ENCODE measurements at regions not wholly inside any gene's neighbourhood (a gene's known extent, or its start where the extent isn't known, plus 50 kb on each side); places are given as distances from the start of the nearest gene placed in this dataset.
A peak's percentile ranks its signal among the peaks of the same experiment; 100 is the strongest.

- Histone ChIP-seq H4K20me1 (ENCODE audit: insufficient read depth) (no peaks in the 10 kb centered on the region), H3K4me2 (no peak overlapping the region), H3K27ac (no peak overlapping the region), H2AFZ (no peak overlapping the region), H3K9me3 (ENCODE audit: insufficient read depth, low read depth) (no peaks in the 10 kb centered on the region), H3K4me1 (replicated peaks; ENCODE audit: insufficient read depth) (no peaks in the 10 kb centered on the region), H3K79me2 (ENCODE audit: low read depth) (no peaks in the 10 kb centered on the region), H3K4me3 (no peak overlapping the region), H3K27me3 (ENCODE audit: insufficient read depth, low read depth) (no peaks in the 10 kb centered on the region), H3K36me3 (ENCODE audit: low read depth) (no peaks in the 10 kb centered on the region), H3K9me2 (ENCODE audit: insufficient read depth) (no peaks in the 10 kb centered on the region; the same call in 1 of the 2 replicates), H3F3A (ENCODE audit: insufficient read depth, low read depth) (no peaks in the 10 kb centered on the region)
- no TSS peak for BruUV-seq (replicated peaks)
- POLR2A ChIA-PET (ENCODE audit: unreplicated experiment) = no interaction called here
- CTCF ChIA-PET = no interaction called here
- DNase-seq = no peak
- TF ChIP-seq EZH2 (IDR thresholded peaks at IDR 0.05; ENCODE audit: low read depth) = no peak
- TF ChIP-seq, protein P1, sequence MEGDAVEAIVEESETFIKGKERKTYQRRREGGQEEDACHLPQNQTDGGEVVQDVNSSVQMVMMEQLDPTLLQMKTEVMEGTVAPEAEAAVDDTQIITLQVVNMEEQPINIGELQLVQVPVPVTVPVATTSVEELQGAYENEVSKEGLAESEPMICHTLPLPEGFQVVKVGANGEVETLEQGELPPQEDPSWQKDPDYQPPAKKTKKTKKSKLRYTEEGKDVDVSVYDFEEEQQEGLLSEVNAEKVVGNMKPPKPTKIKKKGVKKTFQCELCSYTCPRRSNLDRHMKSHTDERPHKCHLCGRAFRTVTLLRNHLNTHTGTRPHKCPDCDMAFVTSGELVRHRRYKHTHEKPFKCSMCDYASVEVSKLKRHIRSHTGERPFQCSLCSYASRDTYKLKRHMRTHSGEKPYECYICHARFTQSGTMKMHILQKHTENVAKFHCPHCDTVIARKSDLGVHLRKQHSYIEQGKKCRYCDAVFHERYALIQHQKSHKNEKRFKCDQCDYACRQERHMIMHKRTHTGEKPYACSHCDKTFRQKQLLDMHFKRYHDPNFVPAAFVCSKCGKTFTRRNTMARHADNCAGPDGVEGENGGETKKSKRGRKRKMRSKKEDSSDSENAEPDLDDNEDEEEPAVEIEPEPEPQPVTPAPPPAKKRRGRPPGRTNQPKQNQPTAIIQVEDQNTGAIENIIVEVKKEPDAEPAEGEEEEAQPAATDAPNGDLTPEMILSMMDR (conservative IDR thresholded peaks at IDR 0.05) = no peak
- intact Hi-C loops (cut with micrococcal nuclease; ENCODE audit: unreplicated experiment) = no loop called here
Observed at GRCh38 chr1:177360791-177361190, 190.0 kb downstream of the BRINP2 start.

GRCh38 chr1:177356674-177357435 is 186.1 kb downstream of the BRINP2 start:
- Histone ChIP-seq H3K9me3 (ENCODE audit: insufficient read depth, low read depth) (no peaks in the 10 kb centered on the region), H4K20me1 (ENCODE audit: insufficient read depth) (no peaks in the 10 kb centered on the region), H3K36me3 (ENCODE audit: low read depth) (no peaks in the 10 kb centered on the region), H3K27ac (no peak overlapping the region), H3K4me3 (no peak overlapping the region), H3K9me2 (ENCODE audit: insufficient read depth) (no peaks in the 10 kb centered on the region), H3F3A (ENCODE audit: insufficient read depth, low read depth) (no peaks in the 10 kb centered on the region), H2AFZ (no peak overlapping the region), H3K27me3 (ENCODE audit: insufficient read depth, low read depth) (no peaks in the 10 kb centered on the region), H3K4me1 (replicated peaks; ENCODE audit: insufficient read depth) (no peaks in the 10 kb centered on the region), H3K79me2 (ENCODE audit: low read depth) (no peaks in the 10 kb centered on the region), H3K4me2 (no peak overlapping the region)
- no TSS peak for BruUV-seq (replicated peaks)
- no peak for DNase-seq
- ChIA-PET POLR2A (ENCODE audit: unreplicated experiment) (no interaction called here), CTCF (no interaction called here)
- intact Hi-C loops (cut with micrococcal nuclease; ENCODE audit: unreplicated experiment) = no loop called here
- TF ChIP-seq, protein P1 (conservative IDR thresholded peaks at IDR 0.05) = no peak
- TF ChIP-seq EZH2 (IDR thresholded peaks at IDR 0.05; ENCODE audit: low read depth) = no peak

GRCh38 chr1:177355575-177355974 is 184.8 kb downstream of the BRINP2 start:
- intact Hi-C loops (cut with micrococcal nuclease; ENCODE audit: unreplicated experiment) = no loop called here
- DNase-seq = no peak
- no peak overlapping the region for H3K4me2 ChIP-seq
- ChIA-PET POLR2A (ENCODE audit: unreplicated experiment) (no interaction called here), CTCF (no interaction called here)
- no peaks in the 10 kb centered on the region for H3K79me2 ChIP-seq (ENCODE audit: low read depth)
- no TSS peak for BruUV-seq (replicated peaks)
- H3K36me3 ChIP-seq (ENCODE audit: low read depth) = no peaks in the 10 kb centered on the region
- no peaks in the 10 kb centered on the region for H3K27me3 ChIP-seq (ENCODE audit: insufficient read depth, low read depth)
- no peak overlapping the region for H3K27ac ChIP-seq
- H3K9me3 ChIP-seq (ENCODE audit: insufficient read depth, low read depth) = no peaks in the 10 kb centered on the region
- no peak overlapping the region for H3K4me3 ChIP-seq
- H3K4me1 ChIP-seq (replicated peaks; ENCODE audit: insufficient read depth) = no peaks in the 10 kb centered on the region
- H2AFZ ChIP-seq = no peak overlapping the region
- H3F3A ChIP-seq (ENCODE audit: insufficient read depth, low read depth) = no peaks in the 10 kb centered on the region
- TF ChIP-seq, protein P1 (conservative IDR thresholded peaks at IDR 0.05) = peak; percentile 49; the same call in 1 of the 2 replicates
- no peak for TF ChIP-seq EZH2 (IDR thresholded peaks at IDR 0.05; ENCODE audit: low read depth)
- no peaks in the 10 kb centered on the region for H3K9me2 ChIP-seq (ENCODE audit: insufficient read depth)
- H4K20me1 ChIP-seq (ENCODE audit: insufficient read depth) = no peaks in the 10 kb centered on the region

Data from PC-9 (cell line).